Fibroblast of peridontal ligament (primary cell): ENCODE measurements at regions not wholly inside any gene's neighbourhood (a gene's known extent, or its start where the extent isn't known, plus 50 kb on each side); places are given as distances from the start of the nearest gene placed in this dataset.
"Not testable (repeated sequence)": the region's sequence is repeated elsewhere in the genome, so short reads cannot be mapped to it uniquely, and the experiment has no call there.

Source experiments
- DNase-seq: peaks from one replicate; pipeline ENCODE4 v3.0.0-alpha.2; 2010; ENCODE audit errors: extremely low read depth

DNA sequence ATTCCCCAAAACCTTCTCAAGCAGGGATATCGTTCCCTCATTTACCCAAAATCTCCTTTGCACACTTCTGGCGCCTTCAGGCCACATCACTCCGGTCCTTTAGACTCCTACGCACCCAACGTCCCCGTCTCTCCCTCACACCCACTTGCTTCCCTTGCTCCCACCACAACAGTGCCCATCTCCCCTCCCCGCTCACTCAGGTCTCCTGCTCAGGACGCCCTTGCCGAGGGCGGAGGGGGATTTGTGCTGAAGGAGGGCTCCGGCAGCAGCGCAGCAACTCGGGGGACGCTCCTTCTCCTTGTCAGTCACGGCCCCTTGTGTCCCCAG lies 71.6 kb downstream of the PCMTD2 start:
- not testable (repeated sequence) for DNase-seq

DNA sequence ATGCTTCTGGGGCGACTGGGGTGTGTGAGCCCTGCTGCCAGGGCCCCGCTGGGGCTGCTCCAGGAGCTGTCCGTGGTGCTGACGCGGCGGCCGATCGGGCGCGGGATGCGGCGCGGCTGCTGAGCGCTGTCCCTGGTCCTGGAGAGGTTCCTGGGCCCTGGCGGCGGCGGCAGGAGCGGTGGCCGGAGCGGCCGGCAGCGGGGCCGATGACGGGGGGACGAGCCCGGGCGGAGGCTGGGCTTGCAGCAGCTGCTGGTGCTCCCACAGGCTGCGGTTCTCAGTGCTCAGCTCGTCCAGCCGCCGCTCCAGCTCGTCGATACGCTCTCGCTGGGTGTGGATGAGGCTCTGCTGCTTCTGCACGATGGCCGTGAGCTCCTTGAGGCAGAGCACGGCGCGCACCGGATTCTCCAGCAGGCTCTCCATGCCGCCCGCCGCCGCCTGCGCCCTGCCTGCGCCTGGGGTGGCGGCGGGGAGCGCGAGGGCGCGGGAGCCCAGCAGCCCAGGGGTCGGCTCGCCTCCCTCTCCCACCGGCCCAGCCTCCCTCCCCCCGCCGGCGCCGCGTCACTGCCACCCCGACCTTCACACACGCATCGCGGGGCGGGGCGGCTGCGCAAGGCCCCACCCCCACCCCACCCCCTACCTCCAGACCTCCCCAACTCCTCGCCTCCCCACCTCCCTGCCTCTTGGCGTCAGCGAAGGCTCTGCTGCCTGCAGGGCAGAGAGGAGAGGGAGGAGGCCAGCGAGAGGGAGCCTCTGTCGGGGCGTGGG lies 72.2 kb downstream of the PCMTD2 start:
- DNase-seq: peak; percentile 20

DNA sequence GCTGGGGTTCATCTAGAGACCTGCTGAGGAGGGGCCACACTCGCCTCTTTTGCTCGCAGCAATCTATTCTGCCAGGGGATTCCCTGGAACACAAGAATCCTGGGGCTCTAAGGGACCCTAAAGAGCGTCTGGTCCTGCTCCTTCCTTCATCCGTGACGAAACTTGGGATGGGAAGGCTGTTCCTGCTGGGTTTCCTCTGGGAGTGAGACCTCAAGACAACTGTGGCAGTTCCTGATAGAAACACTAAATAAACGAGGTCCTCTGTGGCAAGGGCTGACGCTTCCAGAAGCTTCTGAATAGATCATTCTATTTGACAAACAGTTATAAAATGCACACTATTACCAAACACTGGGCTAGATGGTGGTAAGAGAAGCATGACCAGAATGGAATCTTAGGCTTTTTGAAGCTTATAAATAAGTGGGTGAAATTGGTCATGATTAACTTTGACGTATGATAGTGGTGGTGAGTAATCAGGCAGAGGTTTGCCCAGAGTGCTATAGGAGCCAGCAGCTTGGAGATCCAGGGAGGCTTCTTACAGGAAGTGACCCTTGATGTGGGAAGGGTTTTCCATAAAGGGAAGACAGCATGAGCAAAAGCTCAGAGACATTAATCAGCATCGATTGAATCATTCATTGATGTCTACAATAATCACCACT lies 73.2 kb downstream of the PCMTD2 start:
- DNase-seq: not testable (repeated sequence)

DNA sequence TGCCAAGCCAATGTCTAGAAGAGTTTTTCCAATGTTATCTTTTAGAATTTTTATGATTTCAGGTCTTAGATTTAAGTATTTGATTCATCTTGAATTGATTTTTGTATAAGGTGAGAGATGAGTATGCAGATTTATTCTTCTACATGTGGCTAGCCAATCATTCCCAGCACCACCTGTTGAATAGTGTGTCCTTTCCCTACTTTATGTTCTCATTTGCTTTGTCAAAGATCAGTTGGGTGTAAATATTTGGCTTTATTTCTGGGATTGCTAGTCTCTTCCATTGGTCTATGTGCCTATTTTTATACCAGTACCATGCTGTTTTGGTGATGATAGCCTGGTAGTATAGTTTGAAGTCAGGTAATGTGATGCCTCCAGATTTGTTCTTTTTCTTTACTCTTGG lies 77.1 kb downstream of the PCMTD2 start:
- not testable (repeated sequence) for DNase-seq
